HG02852 (cell line): ENCODE measurements at regions not wholly inside any gene's neighbourhood (a gene's known extent, or its start where the extent isn't known, plus 50 kb on each side); places are given as distances from the start of the nearest gene placed in this dataset.

Experiments used
- ATAC-seq: cut with Tn5 transposase; IDR thresholded peaks from one replicate; pipeline ENCODE4 v1.9.1; 2021; ENCODE audit warnings: mild to moderate bottlenecking, moderate library complexity; ENCODE audit not compliant: unreplicated experiment

- no peak for ATAC-seq
Measured at GRCh38 chr7:124515106-124515830, 250.3 kb downstream of the GPR37 start.

GRCh38 chr7:124514471-124514870 is 251.1 kb downstream of the GPR37 start:
- no peak for ATAC-seq

GRCh38 chr7:124497176-124497575 is 268.4 kb downstream of the GPR37 start:
- no peak for ATAC-seq

- ATAC-seq = no peak
Measured at GRCh38 chr7:124489925-124490324, 275.7 kb downstream of the GPR37 start.

- ATAC-seq = no peak
Measured at GRCh38 chr7:124489082-124489819, 276.3 kb downstream of the GPR37 start.

- no peak for ATAC-seq
Measured at GRCh38 chr7:124482229-124482628, 283.4 kb downstream of the GPR37 start.

GRCh38 chr7:124480821-124481290 is 284.7 kb downstream of the GPR37 start:
- ATAC-seq = no peak

GRCh38 chr7:124480036-124480820 is 285.4 kb downstream of the GPR37 start:
- ATAC-seq = no peak

GRCh38 chr7:124462249-124462648 is 303.3 kb downstream of the GPR37 start:
- no peak for ATAC-seq

GRCh38 chr7:124460555-124460954 is 305.0 kb downstream of the GPR37 start:
- ATAC-seq = no peak

GRCh38 chr7:124460056-124460450 is 305.5 kb downstream of the GPR37 start:
- ATAC-seq = no peak

GRCh38 chr7:124459101-124460055 is 306.2 kb downstream of the GPR37 start:
- no peak for ATAC-seq

- no peak for ATAC-seq
Measured at GRCh38 chr7:124457841-124458240, 307.8 kb downstream of the GPR37 start.

GRCh38 chr7:124456286-124456685 is 309.3 kb downstream of the GPR37 start:
- ATAC-seq = no peak

GRCh38 chr7:124452186-124452585 is 313.4 kb downstream of the GPR37 start:
- ATAC-seq = no peak

GRCh38 chr7:124449896-124450295 is 315.7 kb downstream of the GPR37 start:
- no peak for ATAC-seq

GRCh38 chr7:124444696-124445480 is 320.7 kb downstream of the GPR37 start:
- no peak for ATAC-seq

- no peak for ATAC-seq
Measured at GRCh38 chr7:124443762-124444161, 321.8 kb downstream of the GPR37 start.

- no peak for ATAC-seq
Measured at GRCh38 chr7:124440081-124440480, 325.5 kb downstream of the GPR37 start.
